GM21723 (cell line): ENCODE measurements at regions not wholly inside any gene's neighbourhood (a gene's known extent, or its start where the extent isn't known, plus 50 kb on each side); places are given as distances from the start of the nearest gene placed in this dataset.

Experiments
- ATAC-seq: cut with Tn5 transposase; IDR thresholded peaks from one replicate; pipeline ENCODE4 v1.9.1; 2021; ENCODE audit warnings: mild to moderate bottlenecking, moderate library complexity; ENCODE audit not compliant: unreplicated experiment

DNA sequence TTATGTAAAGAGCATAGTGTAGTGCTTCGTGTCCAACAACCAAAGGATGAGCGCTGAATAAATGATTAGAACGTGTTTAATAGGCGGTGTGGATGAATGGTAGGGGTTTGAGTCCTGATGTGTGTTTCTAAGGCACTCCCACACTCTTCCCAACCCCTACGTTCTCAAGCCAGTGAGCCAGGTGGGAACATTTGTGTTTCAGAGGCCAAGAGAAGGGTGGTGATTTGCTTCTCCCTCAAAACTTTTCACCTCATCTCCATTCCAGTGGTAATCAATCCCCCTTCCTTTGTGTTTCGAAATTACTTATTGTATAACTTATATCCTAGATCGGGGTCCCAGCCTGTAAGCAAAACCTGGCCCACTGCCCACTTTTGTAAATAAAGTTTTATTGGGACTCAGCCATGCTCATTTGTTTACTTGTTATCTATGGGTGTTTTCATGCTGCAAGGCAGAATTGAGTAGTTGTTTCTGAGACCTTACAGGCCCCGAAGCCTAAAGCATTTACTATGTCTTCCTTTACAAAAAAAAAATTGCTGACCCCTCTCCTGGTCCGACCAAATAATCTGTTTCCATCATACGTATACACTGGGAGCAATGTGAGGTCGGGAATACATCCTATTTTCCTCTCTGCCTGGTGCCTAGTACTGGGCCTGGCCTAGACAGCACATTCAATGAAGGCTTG, 150.8 kb upstream of the MYCN start:
- no peak for ATAC-seq

DNA sequence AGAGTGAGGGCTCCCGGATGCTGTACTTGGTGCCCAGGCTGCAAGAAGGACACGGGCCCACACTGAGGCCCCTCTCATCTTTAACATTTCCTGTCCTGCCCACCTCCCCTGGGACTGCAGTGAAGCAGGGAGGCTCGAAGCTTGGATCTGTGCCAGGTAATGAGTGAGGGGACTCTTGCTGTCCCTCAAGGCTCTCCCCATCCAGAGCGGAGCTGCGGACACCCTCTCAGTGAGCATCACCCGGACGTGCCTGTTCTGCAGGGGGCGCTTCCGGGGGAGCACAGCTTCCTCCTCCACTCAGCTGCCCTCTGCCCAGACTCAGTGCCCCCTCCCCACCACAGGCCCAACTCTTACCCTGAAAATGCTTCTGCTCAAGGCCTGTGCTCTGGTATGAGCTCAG, 150.0 kb upstream of the MYCN start:
- no peak for ATAC-seq

DNA sequence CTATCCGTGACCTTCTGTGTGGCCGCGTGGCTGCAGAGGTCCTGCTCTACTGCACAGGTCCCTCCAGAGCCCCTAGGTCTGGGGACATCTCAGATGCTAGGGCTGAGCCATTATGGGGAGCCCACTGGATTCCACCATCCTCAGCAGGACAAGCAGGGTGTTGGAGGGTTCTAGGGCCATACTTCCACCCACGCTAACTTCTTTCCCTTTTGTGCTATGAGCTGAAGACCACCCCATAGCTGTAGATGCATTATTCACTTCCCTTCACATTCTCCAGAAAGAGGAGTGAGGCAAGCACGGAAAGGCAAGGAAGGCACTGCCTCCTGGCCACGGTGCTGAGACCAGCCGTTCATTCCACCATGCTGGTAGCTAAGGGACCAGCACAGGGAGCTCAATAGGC, 149.5 kb upstream of the MYCN start:
- ATAC-seq = no peak

DNA sequence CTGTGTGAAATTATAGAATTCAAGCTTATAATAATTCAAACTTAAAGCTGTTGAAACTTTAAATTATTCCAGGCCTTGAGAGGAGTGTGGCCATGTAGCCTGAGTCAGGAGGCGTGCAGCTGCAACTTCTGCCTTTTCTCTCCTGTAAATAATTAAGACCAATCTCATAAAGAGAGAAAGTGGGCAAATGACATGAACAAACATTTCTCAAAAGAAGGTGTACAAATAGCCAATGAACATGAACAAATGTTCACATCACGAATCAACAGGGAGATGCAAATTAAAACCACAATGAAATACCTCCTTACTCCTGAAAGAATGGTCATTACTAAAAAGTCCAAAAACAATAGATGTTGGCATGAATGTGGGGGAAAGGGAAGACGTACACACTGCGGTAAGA, 149.1 kb upstream of the MYCN start:
- no peak for ATAC-seq

DNA sequence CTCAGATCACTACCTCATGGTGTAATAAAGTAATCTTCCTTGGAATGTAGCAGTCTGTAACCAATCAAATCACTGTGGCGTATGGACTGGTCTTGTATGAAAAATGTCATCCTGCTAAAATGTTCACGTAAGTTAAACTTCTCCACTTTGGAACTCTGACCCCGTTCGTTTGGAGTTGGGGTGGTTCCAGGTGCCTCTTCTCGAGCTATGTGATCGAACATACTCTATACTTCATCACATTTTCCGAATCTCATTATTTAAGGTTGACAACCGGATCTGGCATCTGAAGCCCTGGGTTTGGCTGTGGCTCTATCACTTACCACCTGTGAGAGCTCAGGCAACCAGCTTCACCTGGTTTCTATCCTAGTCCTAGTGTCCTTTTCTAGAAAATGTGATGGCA, 148.0 kb upstream of the MYCN start:
- ATAC-seq = no peak

DNA sequence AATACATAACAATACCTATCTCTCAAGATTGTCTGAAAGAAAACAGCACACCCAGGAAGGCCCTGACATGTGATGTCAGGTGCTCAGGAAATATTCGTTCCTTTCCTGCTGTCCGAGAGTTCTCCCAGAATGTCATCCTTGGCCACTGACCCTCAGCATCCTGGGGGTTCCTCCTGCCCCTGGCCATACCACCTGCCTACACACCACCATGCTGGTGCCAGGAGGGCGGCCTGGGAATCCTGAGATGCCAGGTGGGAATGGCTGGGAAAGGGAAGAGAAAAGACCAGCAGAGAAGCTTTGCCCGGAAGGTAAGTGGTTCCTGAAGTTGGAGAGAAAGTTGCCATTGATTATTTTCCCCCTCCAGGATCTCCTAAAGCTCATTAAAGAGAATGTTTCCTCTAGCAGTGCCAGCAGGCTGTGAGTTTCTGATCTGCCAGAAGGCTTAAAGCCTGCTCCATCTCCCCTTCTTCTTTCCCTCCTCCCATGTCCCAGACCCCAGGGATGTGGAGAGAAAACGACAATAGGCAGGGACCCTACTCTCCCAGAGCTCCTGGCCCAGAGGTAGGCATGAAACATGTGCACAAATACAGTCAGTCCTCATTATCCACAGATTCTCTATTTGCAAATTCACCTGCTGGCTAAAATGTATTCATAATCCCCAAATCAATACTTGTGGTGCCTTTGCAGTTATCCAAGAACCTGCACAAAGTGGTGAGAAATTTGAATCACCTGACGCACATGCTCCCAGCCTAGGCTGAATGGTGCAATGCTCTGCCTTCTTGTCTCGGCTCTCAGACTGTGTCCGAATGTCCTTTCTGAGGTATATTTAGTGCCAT, 147.1 kb upstream of the MYCN start:
- ATAC-seq = no peak

DNA sequence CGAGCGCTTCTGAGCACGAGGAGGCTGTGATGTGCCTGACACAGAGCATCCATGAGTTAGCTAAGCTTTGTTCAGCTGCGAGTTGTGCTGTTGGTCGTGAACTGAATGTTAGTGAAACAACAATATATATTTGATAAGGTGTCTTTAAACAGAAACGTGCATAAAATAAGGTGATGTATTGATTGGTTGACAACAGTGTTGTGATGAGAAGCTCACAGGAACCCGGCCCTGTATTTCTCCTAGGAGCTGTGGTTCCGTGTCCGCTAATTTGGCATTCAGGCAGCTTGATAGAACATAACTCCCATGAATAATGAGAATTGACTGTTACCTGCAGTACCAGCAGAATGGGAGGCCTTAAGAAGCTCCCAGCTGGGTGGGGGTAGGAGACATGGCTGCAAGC, 146.4 kb upstream of the MYCN start:
- no peak for ATAC-seq

DNA sequence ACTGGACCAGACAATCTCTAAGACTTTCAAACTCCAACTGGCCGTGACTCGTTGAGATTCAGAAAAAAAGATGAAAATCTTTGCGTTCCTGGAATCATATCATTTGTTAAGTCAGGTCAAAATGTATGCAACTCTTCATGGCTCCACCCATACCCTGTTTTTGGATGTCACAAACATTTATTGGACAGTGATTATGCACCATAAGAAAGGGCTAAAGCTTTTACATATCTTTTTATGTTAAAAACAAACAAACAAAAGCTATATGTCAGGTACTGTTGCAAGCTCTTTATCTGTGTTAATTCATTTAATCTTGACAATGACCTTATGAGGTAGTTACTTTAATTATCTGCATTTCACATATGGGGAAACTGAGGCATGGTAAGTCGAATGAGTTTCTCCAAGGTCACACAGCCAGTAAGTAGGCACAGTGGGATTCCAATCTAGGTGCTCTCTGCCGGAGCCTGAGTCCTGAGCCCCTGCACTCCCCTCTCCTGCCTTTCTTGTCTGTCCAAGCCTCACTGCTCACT, 145.7 kb upstream of the MYCN start:
- ATAC-seq = no peak

DNA sequence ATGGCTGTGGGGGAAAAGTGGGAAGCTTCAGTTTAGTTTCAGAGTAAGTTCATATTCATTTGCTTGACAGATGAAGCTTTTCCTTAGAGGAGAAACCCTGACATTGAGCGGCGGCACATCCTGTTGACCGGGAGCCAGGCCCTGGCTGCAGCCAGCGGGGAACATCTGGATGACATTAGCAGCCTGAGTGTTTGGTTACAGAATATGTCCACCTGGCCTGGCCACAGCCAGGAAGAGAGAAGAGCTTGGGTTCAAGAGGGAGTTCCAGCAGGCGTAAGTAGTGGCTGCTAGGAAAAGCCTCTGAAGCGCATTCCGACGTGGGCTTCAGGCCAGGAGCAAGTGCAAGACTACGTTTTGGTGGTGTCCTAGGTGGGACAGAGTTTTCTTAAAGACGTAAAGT, 144.9 kb upstream of the MYCN start:
- no peak for ATAC-seq

DNA sequence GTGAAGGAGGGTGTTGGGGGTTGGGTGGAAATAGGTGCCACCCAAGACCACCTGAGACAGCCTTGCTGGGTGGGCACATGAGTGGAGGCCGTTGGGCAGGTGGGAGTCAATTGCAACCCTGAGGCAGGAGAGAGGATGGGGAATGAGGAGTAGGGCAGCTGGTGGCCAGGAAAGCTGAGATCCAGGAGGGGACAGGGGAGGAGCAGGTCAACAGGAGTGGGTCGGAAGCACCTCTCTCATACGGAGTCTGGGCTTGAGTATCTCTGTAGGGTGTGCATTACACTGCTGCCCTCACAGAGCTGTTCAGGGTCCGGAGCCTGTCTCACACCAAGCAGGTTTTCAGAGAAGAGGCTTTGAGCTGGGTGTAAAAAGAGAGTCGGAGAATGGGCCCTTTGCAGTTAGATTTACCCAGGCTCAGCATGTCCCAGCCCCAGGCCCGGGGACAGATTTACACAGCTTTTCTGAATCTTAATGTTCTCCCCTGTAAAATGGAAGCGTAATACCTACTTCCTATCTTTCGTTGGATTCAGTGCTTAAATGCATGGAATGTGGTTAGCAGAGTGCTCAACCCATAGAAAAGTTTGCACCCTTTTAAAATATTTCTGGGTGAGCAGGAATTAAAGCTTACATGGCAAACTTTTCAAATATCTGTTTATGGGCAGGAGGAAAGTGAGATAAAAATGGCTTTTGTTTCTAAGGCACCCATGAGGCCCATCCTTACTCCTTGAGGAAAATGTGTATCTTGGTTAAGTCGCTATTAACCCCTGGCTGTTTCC, 144.0 kb upstream of the MYCN start:
- no peak for ATAC-seq

DNA sequence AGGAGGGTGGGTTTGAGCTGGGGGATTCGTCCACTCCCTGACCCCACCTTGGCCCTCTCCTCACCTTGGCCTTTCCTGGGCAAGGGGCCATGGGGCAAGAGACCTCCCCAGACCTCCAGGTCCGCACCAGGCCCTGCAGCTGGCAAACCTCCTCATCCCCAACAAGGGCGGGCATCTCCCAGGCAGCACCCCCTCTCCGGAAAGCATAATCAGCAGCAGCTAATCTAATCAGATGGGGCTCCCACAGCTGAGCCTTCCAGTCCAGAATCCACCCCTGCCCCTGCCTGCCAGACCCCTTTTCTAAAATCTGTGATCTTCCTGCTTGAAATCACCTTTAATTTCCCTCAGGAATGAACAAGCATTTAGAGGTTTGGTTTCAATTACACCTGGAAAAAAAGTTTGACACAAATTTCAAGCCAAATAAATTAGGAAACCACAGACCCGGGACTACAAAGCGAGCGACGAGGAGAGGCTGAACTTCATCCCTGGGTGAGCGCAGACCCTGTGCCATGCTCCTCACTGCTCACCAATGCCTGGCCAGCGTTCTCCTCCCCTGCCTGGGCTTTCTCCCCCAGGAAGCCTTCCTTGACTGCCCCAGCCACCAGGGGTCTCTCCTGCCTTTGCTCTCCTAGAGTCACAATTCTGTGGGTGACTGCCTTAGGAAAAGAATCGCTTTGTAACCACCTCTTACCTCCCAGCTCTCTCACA, 143.0 kb upstream of the MYCN start:
- no peak for ATAC-seq

DNA sequence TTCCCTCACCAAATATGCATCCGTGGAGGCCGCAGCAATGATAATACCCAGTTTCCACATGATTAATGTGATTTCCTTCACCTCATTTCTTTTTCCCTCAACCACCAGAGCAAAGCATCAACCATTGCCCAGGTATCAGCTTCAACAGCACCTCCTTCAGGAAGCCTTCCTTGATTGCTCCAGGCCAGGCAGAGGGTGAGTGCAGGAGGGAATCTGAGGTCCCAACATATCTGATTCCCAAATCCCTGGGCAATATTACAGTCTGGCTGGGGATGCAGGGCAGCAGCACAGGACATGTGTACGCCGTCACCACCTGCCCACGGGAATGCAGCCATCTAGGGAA, 142.4 kb upstream of the MYCN start:
- no peak for ATAC-seq

DNA sequence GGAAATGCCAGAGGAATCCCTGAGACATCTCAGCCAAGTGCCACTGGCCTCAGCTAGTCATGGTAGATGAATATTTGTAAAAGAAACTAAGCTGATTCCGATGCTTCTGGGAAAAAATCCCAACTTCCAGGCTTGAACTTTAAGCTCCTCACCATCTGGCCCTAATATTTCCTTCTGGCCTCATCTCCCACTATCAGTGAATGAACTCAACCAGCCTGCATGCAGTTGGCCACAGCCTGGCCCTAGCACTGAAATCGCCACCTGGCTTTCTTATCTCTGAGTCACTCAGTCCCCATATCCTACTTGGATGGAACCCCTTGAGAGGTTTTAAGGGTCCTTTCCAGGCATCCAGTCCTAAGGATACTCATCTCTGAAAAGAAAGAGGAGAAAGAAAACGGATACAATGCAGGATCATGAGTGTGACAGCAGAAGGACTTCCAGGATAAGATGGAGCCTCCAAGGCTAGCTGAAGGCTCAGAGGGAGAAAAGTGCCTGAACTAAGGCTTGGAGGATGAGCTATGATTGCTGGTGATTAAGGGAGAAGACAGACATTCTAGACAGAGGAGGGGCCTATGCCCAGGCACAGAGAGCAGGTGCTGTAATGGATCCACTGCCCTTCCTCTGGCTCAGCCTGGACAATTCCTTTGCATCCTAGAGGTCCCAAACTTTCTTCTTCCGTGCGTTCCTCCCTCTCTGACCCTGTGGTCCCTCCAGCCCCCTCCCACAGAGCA, 141.5 kb upstream of the MYCN start:
- ATAC-seq = no peak

DNA sequence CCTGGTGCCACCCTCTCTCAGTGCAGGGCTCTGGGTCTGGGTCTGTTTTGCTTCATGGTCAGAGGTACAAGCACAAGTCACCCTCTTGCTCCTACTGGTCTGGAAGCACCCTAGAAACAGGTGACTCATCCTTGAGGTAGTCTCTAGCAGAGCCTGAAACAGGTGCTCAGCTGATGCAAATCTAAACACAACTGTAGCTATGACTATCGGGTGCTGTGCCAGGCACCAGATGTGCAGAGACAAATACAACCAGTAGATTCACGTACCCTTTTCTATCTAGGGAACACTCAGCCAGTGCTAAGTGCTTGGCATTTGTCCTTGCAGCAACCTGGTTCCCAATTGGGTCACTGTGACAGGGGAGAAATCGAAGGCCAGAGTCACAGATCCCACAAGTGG, 140.9 kb upstream of the MYCN start:
- ATAC-seq = no peak

DNA sequence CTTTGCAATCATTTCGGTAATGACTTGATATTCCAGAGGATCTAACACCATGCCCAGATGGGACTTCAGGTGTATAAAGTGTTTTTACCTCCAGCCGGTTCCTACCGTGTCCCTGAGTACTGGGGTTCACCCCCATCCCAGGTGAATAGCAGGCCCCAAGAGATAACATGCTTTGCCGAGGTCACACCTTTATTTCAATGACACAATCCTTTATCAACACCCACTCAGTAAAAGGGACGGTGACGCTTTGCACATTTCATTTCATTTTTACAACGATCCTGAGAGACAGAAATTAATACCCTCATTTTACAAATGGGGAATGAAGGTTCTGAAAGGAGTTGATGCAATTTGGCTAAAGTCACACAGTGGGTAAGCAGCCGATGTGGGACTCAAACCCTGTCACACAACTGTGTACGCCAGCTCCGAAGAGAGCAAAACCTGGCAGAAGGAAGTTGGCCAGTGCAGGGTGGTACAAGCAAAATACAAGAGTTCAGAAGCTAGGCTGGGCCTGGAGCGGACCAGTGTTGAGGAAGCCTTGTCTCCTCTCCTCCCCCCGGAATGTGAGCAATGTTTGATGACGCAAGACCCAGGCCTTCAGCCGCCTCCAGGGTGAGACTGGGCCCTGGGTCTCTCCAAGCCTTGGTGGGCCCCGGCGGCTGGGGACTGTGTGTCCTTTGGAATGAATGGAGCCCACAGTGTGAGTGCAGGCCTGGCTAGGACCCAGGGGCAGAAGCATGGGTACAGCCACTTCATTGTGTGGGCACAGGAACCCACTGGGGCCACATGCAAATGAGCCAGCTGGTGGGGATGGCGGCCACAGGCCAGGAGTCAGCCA, 139.6 kb upstream of the MYCN start:
- no peak for ATAC-seq

DNA sequence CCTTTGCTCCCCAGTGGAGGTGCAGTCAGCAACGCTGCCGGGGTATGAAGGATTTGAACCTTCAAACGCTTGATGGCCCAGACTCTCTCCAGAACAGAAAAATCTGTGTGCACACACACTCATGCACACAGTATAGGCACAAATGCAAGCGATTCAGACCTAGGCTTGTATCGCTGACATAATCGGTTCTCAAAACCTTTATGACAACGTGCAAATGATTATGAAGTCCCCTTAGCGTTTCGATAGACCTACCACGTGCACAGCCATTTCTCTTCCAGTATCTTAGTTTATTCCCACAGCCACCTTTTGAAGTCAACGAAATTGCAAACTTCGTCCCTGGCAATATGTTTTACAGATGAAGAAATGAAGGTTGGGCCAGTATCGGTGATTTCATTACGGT, 138.9 kb upstream of the MYCN start:
- ATAC-seq = no peak

DNA sequence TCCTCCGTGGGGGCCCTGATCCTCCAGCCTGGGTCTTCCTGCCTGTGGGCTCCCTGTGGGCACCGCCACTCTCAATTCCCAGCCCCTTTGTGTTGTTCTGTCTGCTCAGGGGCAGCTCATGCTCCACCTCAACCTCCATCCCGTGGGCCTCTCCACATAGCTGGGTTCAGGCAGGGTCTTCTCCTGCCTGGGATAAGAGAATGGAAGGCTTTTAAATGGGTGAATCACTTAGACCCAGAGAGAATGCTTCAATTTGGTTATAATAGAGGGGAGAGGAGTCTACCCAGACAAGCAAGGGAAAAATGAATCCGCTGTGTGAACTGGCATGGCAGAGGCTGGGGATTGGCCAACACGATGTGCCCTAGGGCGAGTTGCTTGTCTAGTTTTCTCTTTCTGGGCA, 138.4 kb upstream of the MYCN start:
- ATAC-seq = no peak

DNA sequence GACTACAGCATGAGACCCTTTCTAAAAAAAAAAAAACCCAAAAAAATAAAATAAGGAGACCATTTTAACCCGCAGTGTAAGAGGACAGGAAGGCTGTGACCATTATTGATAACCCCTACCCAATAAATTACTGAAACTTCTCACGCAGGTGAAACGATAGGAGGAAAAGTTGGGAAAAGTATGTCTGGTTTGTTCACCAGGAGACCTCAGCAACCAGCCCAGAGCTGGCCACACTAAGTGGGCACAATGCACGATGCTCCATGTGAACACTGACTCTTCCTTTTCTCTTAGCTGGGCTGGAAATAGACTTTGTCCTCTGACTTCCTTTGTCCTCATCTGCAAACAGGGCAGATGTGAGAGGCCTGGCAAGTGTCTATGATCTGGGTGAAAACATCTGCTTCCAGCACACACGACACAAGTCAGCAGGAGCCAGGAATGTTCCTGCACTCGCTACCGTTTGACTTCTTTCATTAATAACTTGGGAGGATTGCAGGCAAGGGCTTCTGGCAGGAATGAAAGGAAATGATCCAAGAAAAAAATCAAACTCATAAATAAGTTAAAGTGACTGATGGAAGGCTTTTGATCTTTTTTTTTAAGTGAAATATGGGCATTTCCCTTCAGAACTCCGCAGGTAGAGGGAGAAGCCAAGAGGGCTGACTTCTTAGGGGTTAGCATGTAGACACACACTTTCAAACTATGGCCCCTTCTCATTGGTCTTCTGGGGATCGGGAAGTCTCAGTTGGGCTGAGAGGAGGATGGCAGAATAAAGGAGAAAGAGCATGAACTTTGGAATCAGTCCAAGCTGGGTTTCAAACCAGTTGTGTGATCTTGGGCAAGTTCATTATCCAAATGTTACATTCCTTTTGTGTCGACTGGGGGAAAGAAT, 137.4 kb upstream of the MYCN start:
- ATAC-seq = no peak
